ENCODE measurements at regions not wholly inside any gene's neighbourhood (a gene's known extent, or its start where the extent isn't known, plus 50 kb on each side); places are given as distances from the start of the nearest gene placed in this dataset.

DNA sequence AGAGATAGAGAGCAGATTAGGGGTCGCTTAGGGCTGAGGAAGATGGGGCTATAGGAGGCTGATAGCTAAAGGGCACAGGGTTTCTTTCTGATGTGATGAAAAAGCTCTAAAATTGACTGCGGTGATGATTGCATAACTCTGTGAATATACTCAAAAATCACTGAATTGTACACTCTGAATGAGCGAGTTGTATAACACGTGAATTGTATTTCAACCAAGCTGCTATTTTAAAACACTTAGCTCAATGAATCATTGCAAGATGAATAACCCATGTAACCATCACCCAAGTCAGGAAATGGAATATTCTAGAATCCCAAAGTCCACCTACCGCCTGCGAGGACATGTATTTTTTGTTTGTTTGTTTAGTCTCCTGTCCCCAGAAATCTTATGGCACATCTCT is 60.1 kb upstream of the CCND2 start:
- no peak for TF ChIP-seq TAF1 (IDR thresholded peaks at IDR 0.05; ENCODE audit: low read depth)
- TF ChIP-seq, protein P1, sequence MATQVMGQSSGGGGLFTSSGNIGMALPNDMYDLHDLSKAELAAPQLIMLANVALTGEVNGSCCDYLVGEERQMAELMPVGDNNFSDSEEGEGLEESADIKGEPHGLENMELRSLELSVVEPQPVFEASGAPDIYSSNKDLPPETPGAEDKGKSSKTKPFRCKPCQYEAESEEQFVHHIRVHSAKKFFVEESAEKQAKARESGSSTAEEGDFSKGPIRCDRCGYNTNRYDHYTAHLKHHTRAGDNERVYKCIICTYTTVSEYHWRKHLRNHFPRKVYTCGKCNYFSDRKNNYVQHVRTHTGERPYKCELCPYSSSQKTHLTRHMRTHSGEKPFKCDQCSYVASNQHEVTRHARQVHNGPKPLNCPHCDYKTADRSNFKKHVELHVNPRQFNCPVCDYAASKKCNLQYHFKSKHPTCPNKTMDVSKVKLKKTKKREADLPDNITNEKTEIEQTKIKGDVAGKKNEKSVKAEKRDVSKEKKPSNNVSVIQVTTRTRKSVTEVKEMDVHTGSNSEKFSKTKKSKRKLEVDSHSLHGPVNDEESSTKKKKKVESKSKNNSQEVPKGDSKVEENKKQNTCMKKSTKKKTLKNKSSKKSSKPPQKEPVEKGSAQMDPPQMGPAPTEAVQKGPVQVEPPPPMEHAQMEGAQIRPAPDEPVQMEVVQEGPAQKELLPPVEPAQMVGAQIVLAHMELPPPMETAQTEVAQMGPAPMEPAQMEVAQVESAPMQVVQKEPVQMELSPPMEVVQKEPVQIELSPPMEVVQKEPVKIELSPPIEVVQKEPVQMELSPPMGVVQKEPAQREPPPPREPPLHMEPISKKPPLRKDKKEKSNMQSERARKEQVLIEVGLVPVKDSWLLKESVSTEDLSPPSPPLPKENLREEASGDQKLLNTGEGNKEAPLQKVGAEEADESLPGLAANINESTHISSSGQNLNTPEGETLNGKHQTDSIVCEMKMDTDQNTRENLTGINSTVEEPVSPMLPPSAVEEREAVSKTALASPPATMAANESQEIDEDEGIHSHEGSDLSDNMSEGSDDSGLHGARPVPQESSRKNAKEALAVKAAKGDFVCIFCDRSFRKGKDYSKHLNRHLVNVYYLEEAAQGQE (IDR thresholded peaks at IDR 0.05; ENCODE audit: low read depth) = no peak
- TF ChIP-seq, protein P2, sequence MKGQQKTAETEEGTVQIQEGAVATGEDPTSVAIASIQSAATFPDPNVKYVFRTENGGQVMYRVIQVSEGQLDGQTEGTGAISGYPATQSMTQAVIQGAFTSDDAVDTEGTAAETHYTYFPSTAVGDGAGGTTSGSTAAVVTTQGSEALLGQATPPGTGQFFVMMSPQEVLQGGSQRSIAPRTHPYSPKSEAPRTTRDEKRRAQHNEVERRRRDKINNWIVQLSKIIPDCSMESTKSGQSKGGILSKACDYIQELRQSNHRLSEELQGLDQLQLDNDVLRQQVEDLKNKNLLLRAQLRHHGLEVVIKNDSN (IDR thresholded peaks at IDR 0.05) = no peak
- TF ChIP-seq CEBPB (IDR thresholded peaks at IDR 0.05) = no peak
- no peak for TF ChIP-seq TCF12 (IDR thresholded peaks at IDR 0.05; ENCODE audit: low read depth)
- TF ChIP-seq NFIC (IDR thresholded peaks at IDR 0.05) = no peak
- TF ChIP-seq, protein P3, sequence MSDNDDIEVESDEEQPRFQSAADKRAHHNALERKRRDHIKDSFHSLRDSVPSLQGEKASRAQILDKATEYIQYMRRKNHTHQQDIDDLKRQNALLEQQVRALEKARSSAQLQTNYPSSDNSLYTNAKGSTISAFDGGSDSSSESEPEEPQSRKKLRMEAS (IDR thresholded peaks at IDR 0.05) = no peak
- TF ChIP-seq CREB1 (IDR thresholded peaks at IDR 0.05; ENCODE audit: low read depth) = no peak
- no peak for TF ChIP-seq RAD21 (IDR thresholded peaks at IDR 0.05; ENCODE audit: low read depth)
- TF ChIP-seq FOXM1 (IDR thresholded peaks at IDR 0.05; ENCODE audit: borderline replicate concordance, low read depth) = no peak
- no peak for TF ChIP-seq EP300 (IDR thresholded peaks at IDR 0.05; ENCODE audit: borderline replicate concordance)
- TF ChIP-seq EGR1 (IDR thresholded peaks at IDR 0.05) = no peak
- no peak for TF ChIP-seq YY1 (IDR thresholded peaks at IDR 0.05; ENCODE audit: low read depth)
- no peak for TF ChIP-seq ZBTB7A (IDR thresholded peaks at IDR 0.05; ENCODE audit: low read depth)
- TF ChIP-seq TEAD4 (IDR thresholded peaks at IDR 0.05) = no peak

DNA sequence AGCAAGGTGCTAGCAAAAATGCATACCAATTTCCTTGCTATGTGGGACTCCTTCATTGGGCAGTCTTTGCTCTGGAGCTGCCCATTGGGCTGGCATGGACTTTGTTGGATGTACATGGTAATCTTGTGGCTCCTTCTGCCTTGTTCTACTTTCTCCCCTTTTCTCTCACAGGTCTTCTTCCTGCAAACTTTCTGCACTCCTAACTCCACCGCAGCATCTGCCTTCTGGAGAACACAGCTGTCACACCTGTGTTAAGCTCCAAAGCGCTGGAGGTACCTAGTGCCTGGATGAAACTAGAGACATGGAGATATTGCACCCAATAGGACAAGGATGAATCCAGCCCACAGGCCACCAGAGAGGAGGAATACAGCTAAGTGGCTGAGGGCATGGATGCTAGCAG is 60.7 kb upstream of the CCND2 start:
- TF ChIP-seq YY1 (IDR thresholded peaks at IDR 0.05; ENCODE audit: low read depth) (no peak), TAF1 (IDR thresholded peaks at IDR 0.05; ENCODE audit: low read depth) (no peak), CREB1 (IDR thresholded peaks at IDR 0.05; ENCODE audit: low read depth) (no peak), EP300 (IDR thresholded peaks at IDR 0.05; ENCODE audit: borderline replicate concordance) (no peak), TEAD4 (IDR thresholded peaks at IDR 0.05) (no peak), EGR1 (IDR thresholded peaks at IDR 0.05) (no peak), NFIC (IDR thresholded peaks at IDR 0.05) (no peak), CEBPB (IDR thresholded peaks at IDR 0.05) (no peak), TCF12 (IDR thresholded peaks at IDR 0.05; ENCODE audit: low read depth) (no peak), FOXM1 (IDR thresholded peaks at IDR 0.05; ENCODE audit: borderline replicate concordance, low read depth) (no peak), RAD21 (IDR thresholded peaks at IDR 0.05; ENCODE audit: low read depth) (no peak), ZBTB7A (IDR thresholded peaks at IDR 0.05; ENCODE audit: low read depth) (no peak)
- TF ChIP-seq, protein P1 (IDR thresholded peaks at IDR 0.05; ENCODE audit: low read depth) = no peak
- TF ChIP-seq, protein P2 (IDR thresholded peaks at IDR 0.05) = no peak
- TF ChIP-seq, protein P3 (IDR thresholded peaks at IDR 0.05) = no peak

DNA sequence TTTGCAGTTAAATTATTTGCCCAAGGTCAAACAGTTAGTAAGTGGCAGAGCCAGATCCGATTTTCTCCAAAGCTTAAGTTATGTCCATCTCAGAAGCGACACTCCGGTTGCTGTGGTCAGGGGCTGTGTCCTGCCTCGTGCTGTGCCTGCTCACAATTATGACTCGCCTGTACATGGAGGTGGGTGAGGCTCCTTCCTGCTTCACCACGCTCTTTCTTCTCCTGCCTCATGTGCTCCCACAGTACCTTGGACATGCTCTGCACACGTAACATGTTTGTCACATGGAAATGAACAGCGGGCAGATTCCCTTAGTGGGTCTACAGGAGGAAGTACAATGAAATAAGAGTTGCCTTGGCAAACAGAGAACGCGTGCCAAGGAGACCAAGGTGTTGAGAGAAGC is 62.2 kb upstream of the CCND2 start:
- TF ChIP-seq ZBTB7A (IDR thresholded peaks at IDR 0.05; ENCODE audit: low read depth) = no peak
- TF ChIP-seq, protein P3 (IDR thresholded peaks at IDR 0.05) = no peak

DNA sequence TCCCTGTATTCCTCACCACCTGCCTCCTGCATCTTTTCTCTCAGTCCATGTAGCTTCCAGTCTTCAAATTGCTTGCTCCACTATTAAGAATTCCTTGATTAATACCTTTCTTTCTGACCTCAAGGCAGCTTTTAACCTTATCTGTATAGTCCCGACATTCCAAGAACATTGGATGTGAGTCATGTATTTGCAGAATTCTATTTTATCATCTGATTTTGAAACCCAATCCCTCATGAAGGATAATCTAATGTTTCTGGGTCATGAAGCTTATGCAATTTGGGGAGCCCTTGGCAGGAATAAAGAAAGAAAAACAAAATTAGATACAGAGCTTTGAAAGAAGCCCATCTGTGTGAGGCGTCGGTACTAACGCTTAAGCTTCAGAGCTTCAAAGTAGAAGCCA is 63.4 kb upstream of the CCND2 start:
- TF ChIP-seq YY1 (IDR thresholded peaks at IDR 0.05; ENCODE audit: low read depth) (no peak), TCF12 (IDR thresholded peaks at IDR 0.05; ENCODE audit: low read depth) (no peak), NFIC (IDR thresholded peaks at IDR 0.05) (no peak), FOXM1 (IDR thresholded peaks at IDR 0.05; ENCODE audit: borderline replicate concordance, low read depth) (no peak), ZBTB7A (IDR thresholded peaks at IDR 0.05; ENCODE audit: low read depth) (no peak)
- TF ChIP-seq, protein P3 (IDR thresholded peaks at IDR 0.05) = no peak
- TF ChIP-seq, protein P2 (IDR thresholded peaks at IDR 0.05) = no peak

DNA sequence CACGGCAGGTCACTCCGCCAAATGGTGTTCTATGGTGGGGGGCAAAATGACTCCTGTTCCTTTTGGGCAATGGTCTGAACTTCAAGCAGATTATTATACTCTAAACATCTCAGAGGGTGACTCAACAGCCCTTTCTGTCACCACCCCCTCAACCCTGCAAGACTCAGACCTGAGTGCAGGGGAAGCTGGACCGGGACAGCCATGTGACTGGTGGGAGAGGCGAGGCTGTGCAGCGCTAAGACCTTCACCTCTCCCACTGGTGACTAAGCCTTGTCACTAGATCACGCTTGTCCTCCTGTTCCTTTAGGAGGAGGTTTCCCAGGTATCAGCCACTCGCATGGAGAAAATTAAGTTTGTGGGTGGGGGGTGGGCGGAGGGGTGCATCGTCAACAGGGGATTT is 67.1 kb upstream of the CCND2 start:
- TF ChIP-seq NFIC (IDR thresholded peaks at IDR 0.05) (no peak), YY1 (IDR thresholded peaks at IDR 0.05; ENCODE audit: low read depth) (no peak), EP300 (IDR thresholded peaks at IDR 0.05; ENCODE audit: borderline replicate concordance) (no peak), TAF1 (IDR thresholded peaks at IDR 0.05; ENCODE audit: low read depth) (no peak), EGR1 (IDR thresholded peaks at IDR 0.05) (no peak), TEAD4 (IDR thresholded peaks at IDR 0.05) (no peak), TCF12 (IDR thresholded peaks at IDR 0.05; ENCODE audit: low read depth) (no peak), CEBPB (IDR thresholded peaks at IDR 0.05) (no peak), CREB1 (IDR thresholded peaks at IDR 0.05; ENCODE audit: low read depth) (no peak), ZBTB7A (IDR thresholded peaks at IDR 0.05; ENCODE audit: low read depth) (no peak), RAD21 (IDR thresholded peaks at IDR 0.05; ENCODE audit: low read depth) (no peak), FOXM1 (IDR thresholded peaks at IDR 0.05; ENCODE audit: borderline replicate concordance, low read depth) (no peak)
- TF ChIP-seq, protein P3 (IDR thresholded peaks at IDR 0.05) = no peak
- TF ChIP-seq, protein P2 (IDR thresholded peaks at IDR 0.05) = no peak
- TF ChIP-seq, protein P1 (IDR thresholded peaks at IDR 0.05; ENCODE audit: low read depth) = no peak
